H1 (cell line): ENCODE measurements at regions not wholly inside any gene's neighbourhood (a gene's known extent, or its start where the extent isn't known, plus 50 kb on each side); places are given as distances from the start of the nearest gene placed in this dataset.
A peak's percentile ranks its signal among the peaks of the same experiment; 100 is the strongest.

ENCODE experiments used
- CTCF ChIA-PET: fragments of 300-600 bp; sonication (Branson Sonifier 250); formaldehyde crosslinking; loops from one replicate; lab custom pipeline; 2021; ENCODE audit not compliant: partially characterized antibody; lab: Charles Lee
- POLR2A ChIA-PET: fragments of 300-600 bp; sonication (Branson Sonifier 250); formaldehyde crosslinking; loops from one replicate; lab custom pipeline; 2021; ENCODE audit warnings: inconsistent platforms; ENCODE audit not compliant: partially characterized antibody; lab: Charles Lee
- DNase-seq, 2 experiments: peaks; one replicate each; pipeline versions ENCODE4 v3.0.0 to v3.0.0-alpha.2; 2010 to 2022; ENCODE audit warnings: low spot score in 2 of 2, low read depth in 1 of 2, mixed read lengths in 1 of 2
- FAIRE-seq: peaks from 2 replicates; lab custom pipeline; 2011; peaks lifted over from hg19 to GRCh38; lab: Jason Lieb, UNC
- H2AFZ ChIP-seq: 2 replicates; pipeline ENCODE4 v1.8.1; 2012; ENCODE audit warnings: low read length, inconsistent platforms
- H2AK5ac ChIP-seq: 2 replicates; pipeline ENCODE4 v1.6.1; 2013; ENCODE audit warnings: low read depth, low read length
- H2BK120ac ChIP-seq: replicated peaks from 2 replicates; pipeline ENCODE3; 2013; ENCODE audit warnings: low read depth, low read length, inconsistent platforms
- H2BK12ac ChIP-seq: 2 replicates; pipeline ENCODE4 v1.6.1; 2013; ENCODE audit warnings: low read depth, low read length
- H2BK15ac ChIP-seq: 2 replicates; pipeline ENCODE4 v1.6.1; 2013; ENCODE audit warnings: low read length
- H2BK20ac ChIP-seq: 2 replicates; pipeline ENCODE4 v1.6.1; 2013; ENCODE audit warnings: low read length
- H2BK5ac ChIP-seq: 2 replicates; pipeline ENCODE4 v1.6.1; 2013; ENCODE audit warnings: low read depth, low read length
- H3K14ac ChIP-seq: 2 replicates; pipeline ENCODE4 v1.6.1; 2013; ENCODE audit warnings: inconsistent platforms; ENCODE audit not compliant: insufficient read length
- H3K18ac ChIP-seq: 2 replicates; pipeline ENCODE4 v1.6.1; 2013; ENCODE audit warnings: low read length; ENCODE audit errors: extremely low read depth
- H3K23ac ChIP-seq: 2 replicates; pipeline ENCODE4 v1.6.1; 2013; ENCODE audit warnings: inconsistent platforms; ENCODE audit not compliant: insufficient read length
- H3K23me2 ChIP-seq: 2 replicates; pipeline ENCODE4 v1.6.1; 2013; ENCODE audit warnings: low read depth, low read length
- H3K27ac ChIP-seq: 2 replicates; pipeline ENCODE4 v1.6.1; 2011; ENCODE audit warnings: low read depth, low read length, inconsistent platforms
- H3K27me3 ChIP-seq, 4 experiments: replicated peaks in 1 of 4; 1 replicate in 1 of 4; 2 replicates in 3 of 4; pipeline versions ENCODE4 v1.6.1 to v1.8.1; 2011 to 2013; ENCODE audit warnings: low read length in 3 of 4, mild to moderate bottlenecking in 3 of 4, inconsistent platforms in 2 of 4, mixed read lengths in 2 of 4, moderate library complexity in 1 of 4; ENCODE audit not compliant: control insufficient read depth in 3 of 4, insufficient read depth in 3 of 4; ENCODE audit errors: extremely low read depth in 1 of 4
- H3K36me3 ChIP-seq, 4 experiments: 2 replicates each; pipeline versions ENCODE4 v1.6.1 to v1.8.1; 2011 to 2013; ENCODE audit warnings: mild to moderate bottlenecking in 4 of 4, low read length in 3 of 4, moderate library complexity in 2 of 4, control low read depth in 1 of 4, inconsistent platforms in 1 of 4; ENCODE audit not compliant: insufficient read depth in 4 of 4, control insufficient read depth in 2 of 4
- H3K4ac ChIP-seq: replicated peaks from 2 replicates; pipeline ENCODE3; 2013; ENCODE audit warnings: low read length, low read depth, mixed read lengths, inconsistent platforms; ENCODE audit not compliant: insufficient read length
- H3K4me1 ChIP-seq, 4 experiments: replicated peaks in 1 of 4; 1 replicate in 1 of 4; 2 replicates in 3 of 4; pipeline versions ENCODE4 v1.6.1 to v1.8.1; 2011 to 2013; ENCODE audit warnings: low read length in 3 of 4, inconsistent platforms in 2 of 4, mixed read lengths in 1 of 4; ENCODE audit not compliant: insufficient read depth in 4 of 4, control insufficient read depth in 3 of 4
- H3K4me2 ChIP-seq, 2 experiments: 2 replicates each; pipeline versions ENCODE4 v1.6.1 to v1.8.1; 2011 to 2013; ENCODE audit warnings: low read depth in 2 of 2, low read length in 2 of 2, control low read depth in 1 of 2, inconsistent platforms in 1 of 2, mild to moderate bottlenecking in 1 of 2; ENCODE audit not compliant: insufficient read depth in 1 of 2
- H3K4me3 ChIP-seq, 4 experiments: fragments of 200-600, 300-600 bp in 1 of 4; sonication (generic), shearing (Covaris generic), sonication (Bioruptor Twin) in 1 of 4; 2 replicates each; pipeline versions ENCODE4 v1.5.1 to v1.8.1; 2011 to 2016; ENCODE audit warnings: low read length in 4 of 4, low read depth in 3 of 4, control low read depth in 2 of 4, inconsistent platforms in 2 of 4, mild to moderate bottlenecking in 2 of 4, mixed read lengths in 1 of 4, moderate library complexity in 1 of 4; ENCODE audit not compliant: insufficient read depth in 2 of 4; ENCODE audit errors: extremely low read depth in 1 of 4
- H3K56ac ChIP-seq: replicated peaks from 2 replicates; pipeline ENCODE3; 2013; ENCODE audit warnings: low read depth, mild to moderate bottlenecking, mixed read lengths, low read length, inconsistent platforms; ENCODE audit not compliant: insufficient read length
- H3K79me1 ChIP-seq: 2 replicates; pipeline ENCODE4 v1.6.1; 2013; ENCODE audit warnings: low read depth, low read length, control low read depth
- H3K79me2 ChIP-seq, 2 experiments: 2 replicates each; pipeline versions ENCODE4 v1.6.1 to v1.8.1; 2012 to 2013; ENCODE audit warnings: low read length in 2 of 2, mild to moderate bottlenecking in 2 of 2, inconsistent platforms in 1 of 2; ENCODE audit not compliant: insufficient read depth in 2 of 2, control insufficient read depth in 1 of 2
- H3K9ac ChIP-seq, 4 experiments: replicated peaks in 1 of 4; 1 replicate in 1 of 4; 2 replicates in 3 of 4; pipeline versions ENCODE4 v1.6.1 to v1.8.1; 2011 to 2013; ENCODE audit warnings: low read depth in 3 of 4, low read length in 3 of 4, control low read depth in 2 of 4, mild to moderate bottlenecking in 2 of 4, moderate library complexity in 2 of 4, inconsistent platforms in 1 of 4; ENCODE audit errors: extremely low read depth in 1 of 4
- H3K9me3 ChIP-seq, 2 experiments: 2 replicates each; pipeline versions ENCODE4 v1.6.1 to v1.8.1; 2012 to 2013; ENCODE audit warnings: mild to moderate bottlenecking in 2 of 2, moderate library complexity in 2 of 2, control low read depth in 1 of 2, inconsistent platforms in 1 of 2, low read depth in 1 of 2, low read length in 1 of 2, mixed read lengths in 1 of 2; ENCODE audit not compliant: insufficient read depth in 2 of 2
- H4K20me1 ChIP-seq, 2 experiments: replicated peaks in 1 of 2; 2 replicates each; pipeline versions ENCODE3 to v1.8.1; 2011 to 2013; ENCODE audit warnings: inconsistent platforms in 2 of 2, low read length in 2 of 2, mild to moderate bottlenecking in 1 of 2; ENCODE audit not compliant: insufficient read depth in 2 of 2, control insufficient read depth in 1 of 2
- H4K5ac ChIP-seq: 2 replicates; pipeline ENCODE4 v1.6.1; 2013; ENCODE audit warnings: low read length, low read depth, mixed read lengths, inconsistent platforms; ENCODE audit not compliant: insufficient read length
- H4K8ac ChIP-seq: 2 replicates; pipeline ENCODE4 v1.8.0; 2013; ENCODE audit warnings: mild to moderate bottlenecking, moderate library complexity, low read length, inconsistent platforms; ENCODE audit not compliant: insufficient read depth; ENCODE audit errors: extremely low read depth
- H4K91ac ChIP-seq: replicated peaks from 2 replicates; pipeline ENCODE3; 2013; ENCODE audit warnings: low read length, mixed read lengths, inconsistent platforms; ENCODE audit not compliant: insufficient read length
- ATF2 ChIP-seq: IDR thresholded peaks from 2 replicates; pipeline ENCODE4 v1.6.1; 2012; ENCODE audit warnings: low read length, inconsistent platforms
- RAD21 ChIP-seq, 2 experiments: IDR thresholded peaks in 1 of 2; conservative IDR thresholded peaks in 1 of 2; 2 replicates each; pipeline ENCODE4 v1.6.1; 2011; ENCODE audit warnings: low read depth in 2 of 2, low read length in 2 of 2, improper control_type of control experiment in 1 of 2, inconsistent platforms in 1 of 2, mild to moderate bottlenecking in 1 of 2, moderate library complexity in 1 of 2

DNA sequence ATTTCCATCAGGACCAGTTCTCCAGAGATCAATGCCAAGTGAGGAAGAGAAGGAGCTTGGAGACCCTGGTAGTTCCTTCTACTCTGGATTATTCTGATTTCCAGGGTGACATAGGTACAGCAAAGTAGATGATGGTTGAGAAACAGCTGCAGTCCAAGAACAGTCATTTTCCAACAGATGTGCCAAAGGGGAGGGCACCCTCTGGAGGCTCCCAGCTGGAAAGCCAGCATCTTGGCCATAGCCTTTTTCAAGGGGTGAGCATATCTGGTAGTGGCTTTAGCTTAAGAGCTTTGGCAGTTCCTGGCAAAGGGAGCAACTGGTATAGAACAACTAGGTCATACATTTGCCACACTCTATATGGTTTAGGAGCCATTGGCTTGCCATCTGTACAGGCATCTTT, 492.7 kb downstream of the RASEF start:
- Histone ChIP-seq H3K27ac (no peak overlapping the region), H3K9me3 (no peaks in the 10 kb centered on the region; a peak in 2 of 4 replicates), H3K4ac (no peak overlapping the region), H2BK5ac (no peak overlapping the region), H2BK12ac (no peak overlapping the region), H3K14ac (no peak overlapping the region), H4K5ac (no peak overlapping the region)
- POLR2A ChIA-PET = no interaction called here
- no peak for DNase-seq
- TF ChIP-seq RAD21 (IDR thresholded peaks at IDR 0.05 in 1 of 2, conservative IDR thresholded peaks at IDR 0.05 in 1 of 2; ENCODE audit: low read depth in 2 of 2, low read length in 2 of 2) = peak; percentile 7 to 25; a peak in 2 of 4 replicates
- TF ChIP-seq ATF2 = no peak
- TF ChIP-seq, all 59 proteins: peak for 1
- no peak overlapping the region for H3K23ac ChIP-seq
- no peaks in the 10 kb centered on the region for H4K20me1 ChIP-seq
- no peaks in the 10 kb centered on the region for H3K4me1 ChIP-seq
- no peaks in the 10 kb centered on the region for H3K79me2 ChIP-seq
- H3K56ac ChIP-seq = no peak overlapping the region
- H4K91ac ChIP-seq = no peak overlapping the region
- no peak overlapping the region for H3K4me2 ChIP-seq
- H3K18ac ChIP-seq = no peak overlapping the region
- H3K9ac ChIP-seq = no peak overlapping the region
- no peaks in the 10 kb centered on the region for H3K27me3 ChIP-seq
- H2AFZ ChIP-seq = no peak overlapping the region
- H3K4me3 ChIP-seq = no peak overlapping the region
- no peak overlapping the region for H2AK5ac ChIP-seq
- H2BK20ac ChIP-seq = no peak overlapping the region
- CTCF ChIA-PET = interaction anchor here (0.6 to 4.0 kb wide), 8 partner anchors 9 to 126 kb away, joined by 3 to 15 read pairs (median 4); no protein-coding TSS in a partner anchor
- H3K23me2 ChIP-seq = no peaks in the 10 kb centered on the region
- H3K79me1 ChIP-seq = no peaks in the 10 kb centered on the region
- H2BK120ac ChIP-seq = no peak overlapping the region
- no peak for FAIRE-seq
- H2BK15ac ChIP-seq = no peak overlapping the region
- no peak overlapping the region for H4K8ac ChIP-seq
- no peaks in the 10 kb centered on the region for H3K36me3 ChIP-seq
